Fibroblast of skin of right biceps (primary cell): ENCODE measurements at regions not wholly inside any gene's neighbourhood (a gene's known extent, or its start where the extent isn't known, plus 50 kb on each side); places are given as distances from the start of the nearest gene placed in this dataset.
A peak's percentile ranks its signal among the peaks of the same experiment; 100 is the strongest.
"Not testable (repeated sequence)": the region's sequence is repeated elsewhere in the genome, so short reads cannot be mapped to it uniquely, and the experiment has no call there.

Source experiments
- DNase-seq: peaks from one replicate; pipeline ENCODE4 v3.0.0-alpha.2; 2013

DNA sequence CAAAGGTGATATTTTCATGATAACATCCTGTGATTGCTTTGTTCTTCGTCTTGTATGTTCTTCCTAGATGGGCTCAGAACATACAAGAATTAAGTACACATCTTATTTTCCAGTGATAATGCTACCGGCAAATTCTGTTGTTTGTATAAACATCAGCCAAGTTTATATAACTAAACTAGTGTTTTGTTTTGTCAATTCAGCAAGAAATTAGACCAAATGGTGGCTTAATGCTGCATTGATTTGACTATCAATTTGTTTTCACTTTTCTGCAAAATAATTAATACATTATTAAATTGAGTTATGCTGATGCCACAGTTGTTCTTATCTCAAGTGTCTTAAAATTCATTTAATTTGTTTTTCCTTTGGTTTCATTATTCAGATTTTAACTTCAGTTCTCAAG is 177.7 kb downstream of the OR4F29 start:
- DNase-seq, result not testable (repeated sequence)

- DNase-seq, result peak; percentile 33
These were observed 183.7 kb downstream of the OR4F29 start for GRCh38 chr1:267815-268214.
